ENCODE measurements at regions not wholly inside any gene's neighbourhood (a gene's known extent, or its start where the extent isn't known, plus 50 kb on each side); places are given as distances from the start of the nearest gene placed in this dataset.
A peak's percentile ranks its signal among the peaks of the same experiment; 100 is the strongest.

- no peaks in the 10 kb centered on the region for H3K4me1 ChIP-seq (ENCODE audit: low read length)
- H3K79me2 ChIP-seq (ENCODE audit: low read length): no peaks in the 10 kb centered on the region
- no peak overlapping the region for H3K27ac ChIP-seq (ENCODE audit: low read length)
- TF ChIP-seq CTCF (IDR thresholded peaks at IDR 0.05; ENCODE audit: low read length) (peak; percentile 91), EZH2phosphoT487 (IDR thresholded peaks at IDR 0.05; ENCODE audit: low read length) (no peak)
- H2AFZ ChIP-seq (ENCODE audit: low read length): no peak overlapping the region
- H3K4me3 ChIP-seq (ENCODE audit: low read length): no peak overlapping the region
- H3K9me2 ChIP-seq (replicated peaks; ENCODE audit: insufficient read depth, low read length): no peaks in the 10 kb centered on the region
- no peaks in the 10 kb centered on the region for H3K27me3 ChIP-seq (replicated peaks; ENCODE audit: insufficient read depth, low read length)
- no peaks in the 10 kb centered on the region for H3K36me3 ChIP-seq (replicated peaks; ENCODE audit: insufficient read depth, low read length)
- peak; percentile 35 for DNase-seq
- H4K20me1 ChIP-seq (ENCODE audit: insufficient read depth, low read length): no peaks in the 10 kb centered on the region
- no peak overlapping the region for H3K9ac ChIP-seq (ENCODE audit: low read length)
- no peaks in the 10 kb centered on the region for H3K9me3 ChIP-seq (replicated peaks; ENCODE audit: insufficient read depth, low read length)
- no peak overlapping the region for H3K4me2 ChIP-seq (ENCODE audit: low read depth, low read length)
- no peaks in the 10 kb centered on the region for H3F3A ChIP-seq (ENCODE audit: insufficient read depth, low read length)
These were observed 714.5 kb upstream of the TENM3 start for GRCh38 chr4:181528570-181529184.

- no peak for DNase-seq
- H3K4me1 ChIP-seq (ENCODE audit: low read length): no peaks in the 10 kb centered on the region
- no peaks in the 10 kb centered on the region for H4K20me1 ChIP-seq (ENCODE audit: insufficient read depth, low read length)
- H2AFZ ChIP-seq (ENCODE audit: low read length): no peak overlapping the region
- H3K9ac ChIP-seq (ENCODE audit: low read length): no peak overlapping the region
- no peak overlapping the region for H3K4me2 ChIP-seq (ENCODE audit: low read depth, low read length)
- H3F3A ChIP-seq (ENCODE audit: insufficient read depth, low read length): no peaks in the 10 kb centered on the region
- H3K79me2 ChIP-seq (ENCODE audit: low read length): no peaks in the 10 kb centered on the region
- H3K4me3 ChIP-seq (ENCODE audit: low read length): no peak overlapping the region
- TF ChIP-seq CTCF (IDR thresholded peaks at IDR 0.05; ENCODE audit: low read length) (no peak), EZH2phosphoT487 (IDR thresholded peaks at IDR 0.05; ENCODE audit: low read length) (no peak), EZH2 (optimal IDR thresholded peaks at IDR 0.05; ENCODE audit: low read depth, low read length) (no peak)
- H3K9me2 ChIP-seq (replicated peaks; ENCODE audit: insufficient read depth, low read length): no peaks in the 10 kb centered on the region
- no peaks in the 10 kb centered on the region for H3K9me3 ChIP-seq (replicated peaks; ENCODE audit: insufficient read depth, low read length)
- no peaks in the 10 kb centered on the region for H3K36me3 ChIP-seq (replicated peaks; ENCODE audit: insufficient read depth, low read length)
- no peak overlapping the region for H3K27ac ChIP-seq (ENCODE audit: low read length)
- no peaks in the 10 kb centered on the region for H3K27me3 ChIP-seq (replicated peaks; ENCODE audit: insufficient read depth, low read length)
These were observed 713.7 kb upstream of the TENM3 start for GRCh38 chr4:181529537-181529936.

GRCh38 chr4:181536196-181536746 lies 706.9 kb upstream of the TENM3 start:
- Histone ChIP-seq H3K9ac (ENCODE audit: low read length) (no peak overlapping the region), H3K79me2 (ENCODE audit: low read length) (no peaks in the 10 kb centered on the region), H3K4me2 (ENCODE audit: low read depth, low read length) (no peak overlapping the region), H3K4me1 (ENCODE audit: low read length) (no peaks in the 10 kb centered on the region), H4K20me1 (ENCODE audit: insufficient read depth, low read length) (no peaks in the 10 kb centered on the region), H2AFZ (ENCODE audit: low read length) (no peak overlapping the region), H3K4me3 (ENCODE audit: low read length) (no peak overlapping the region), H3K27me3 (replicated peaks; ENCODE audit: insufficient read depth, low read length) (no peaks in the 10 kb centered on the region), H3K9me3 (replicated peaks; ENCODE audit: insufficient read depth, low read length) (no peaks in the 10 kb centered on the region), H3K9me2 (replicated peaks; ENCODE audit: insufficient read depth, low read length) (no peaks in the 10 kb centered on the region), H3F3A (ENCODE audit: insufficient read depth, low read length) (no peaks in the 10 kb centered on the region), H3K27ac (ENCODE audit: low read length) (no peak overlapping the region), H3K36me3 (replicated peaks; ENCODE audit: insufficient read depth, low read length) (no peaks in the 10 kb centered on the region)
- no peak for TF ChIP-seq EZH2 (optimal IDR thresholded peaks at IDR 0.05; ENCODE audit: low read depth, low read length)
- TF ChIP-seq CTCF (IDR thresholded peaks at IDR 0.05; ENCODE audit: low read length): no peak
- no peak for TF ChIP-seq EZH2phosphoT487 (IDR thresholded peaks at IDR 0.05; ENCODE audit: low read length)
- DNase-seq: no peak

Measured in MM.1S (cell line).